Uterus (tissue), 3 donors: ENCODE measurements at regions not wholly inside any gene's neighbourhood (a gene's known extent, or its start where the extent isn't known, plus 50 kb on each side); places are given as distances from the start of the nearest gene placed in this dataset.

ENCODE experiments used
- DNase-seq, 2 donors: peaks; one replicate each; pipeline ENCODE4 v3.0.0-alpha.2; 2019 to 2020
- H3K27ac ChIP-seq, 2 donors: fragments of 200-600 bp; sonication (generic); 1 replicate in 1 of 2; 2 replicates in 1 of 2; pipeline ENCODE4 v1.5.1; 2016 to 2018
- H3K27me3 ChIP-seq, 2 donors: fragments of 200-600 bp; sonication (generic); one replicate each; pipeline ENCODE4 v1.5.1; 2018 to 2019; ENCODE audit warnings: control low read depth in 1 of 2
- H3K36me3 ChIP-seq, 2 donors: fragments of 200-600 bp; sonication (generic); one replicate each; pipeline ENCODE4 v1.5.1; 2019; ENCODE audit warnings: control low read depth in 1 of 2
- H3K4me1 ChIP-seq, 2 donors: fragments of 200-600 bp; sonication (generic); one replicate each; pipeline ENCODE4 v1.5.1; 2018 to 2019; ENCODE audit warnings: control low read depth in 1 of 2
- H3K4me3 ChIP-seq, 2 donors: fragments of 200-600 bp; sonication (generic); 1 replicate in 1 of 2; 2 replicates in 1 of 2; pipeline ENCODE4 v1.5.1; 2018 to 2019; ENCODE audit warnings: mild to moderate bottlenecking in 1 of 2
- H3K9me3 ChIP-seq, 2 donors: fragments of 200-600 bp; sonication (generic); one replicate each; pipeline ENCODE4 v1.5.1; 2019; ENCODE audit warnings: control low read depth in 1 of 2
- CTCF ChIP-seq, 4 experiments: fragments of 200-600 bp in 2 of 4; fragments of 450-650 bp in 2 of 4; sonication (generic) in 2 of 4; IDR thresholded peaks; one replicate each; pipeline ENCODE4 v1.5.1; 2016 to 2019; ENCODE audit warnings: antibody characterized with exemption in 4 of 4, mild to moderate bottlenecking in 2 of 4, moderate library complexity in 1 of 4
- POLR2A ChIP-seq, 2 donors: fragments of 450-650 bp; IDR thresholded peaks; one replicate each; pipeline ENCODE4 v1.6.1; 2016; ENCODE audit warnings: antibody characterized with exemption in 2 of 2, mild to moderate bottlenecking in 1 of 2, moderate library complexity in 1 of 2
- intact Hi-C: fragments of 100-400 bp; cut with DNase I; formaldehyde crosslinking; loops from one replicate; pipeline ENCODE4 v1.15.1; 2023; ENCODE audit warnings: low total_unique reads
- donor health status: DM: yes; HTN: yes; CAD: no.

GRCh38 chr17:72439893-72440502 is 319.2 kb downstream of the SOX9 start:
- intact Hi-C loops = no loop called here
- TF ChIP-seq CTCF (IDR thresholded peaks at IDR 0.05) = no peak
- TF ChIP-seq POLR2A (IDR thresholded peaks at IDR 0.05) = no peak

GRCh38 chr17:72440961-72441360 is 320.1 kb downstream of the SOX9 start:
- no peak for TF ChIP-seq POLR2A (IDR thresholded peaks at IDR 0.05)
- no peak for TF ChIP-seq CTCF (IDR thresholded peaks at IDR 0.05)
- no peaks in the 10 kb centered on the region for H3K9me3 ChIP-seq
- no peaks in the 10 kb centered on the region for H3K36me3 ChIP-seq
- no peaks in the 10 kb centered on the region for H3K27me3 ChIP-seq
- intact Hi-C loops = no loop called here
- H3K4me1 ChIP-seq = no peaks in the 10 kb centered on the region
- no peak for DNase-seq
- H3K4me3 ChIP-seq = no peak overlapping the region
- no peak overlapping the region for H3K27ac ChIP-seq

More at GRCh38 chr17:72439893-72440502, 319.2 kb downstream of the SOX9 start:
- DNase-seq = no peak
- Histone ChIP-seq H3K4me1 (no peaks in the 10 kb centered on the region), H3K9me3 (no peaks in the 10 kb centered on the region), H3K27me3 (no peaks in the 10 kb centered on the region), H3K27ac (no peak overlapping the region), H3K4me3 (no peak overlapping the region), H3K36me3 (no peaks in the 10 kb centered on the region)

- TF ChIP-seq POLR2A (IDR thresholded peaks at IDR 0.05) (no peak), CTCF (IDR thresholded peaks at IDR 0.05) (no peak)
- Histone ChIP-seq H3K36me3 (no peaks in the 10 kb centered on the region), H3K9me3 (no peaks in the 10 kb centered on the region), H3K27ac (no peak overlapping the region), H3K4me1 (no peaks in the 10 kb centered on the region), H3K27me3 (no peaks in the 10 kb centered on the region), H3K4me3 (no peak overlapping the region)
- intact Hi-C loops = no loop called here
- DNase-seq = no peak
These were observed 321.1 kb downstream of the SOX9 start for GRCh38 chr17:72441909-72442308.

GRCh38 chr17:72444517-72445054 is 323.8 kb downstream of the SOX9 start:
- Histone ChIP-seq H3K36me3 (no peaks in the 10 kb centered on the region), H3K4me1 (no peaks in the 10 kb centered on the region), H3K9me3 (no peaks in the 10 kb centered on the region), H3K27ac (no peak overlapping the region), H3K27me3 (no peaks in the 10 kb centered on the region), H3K4me3 (no peak overlapping the region)
- intact Hi-C loops = no loop called here
- no peak for DNase-seq
- TF ChIP-seq CTCF (IDR thresholded peaks at IDR 0.05) (no peak), POLR2A (IDR thresholded peaks at IDR 0.05) (no peak)

- no peak for DNase-seq
- Histone ChIP-seq H3K9me3 (no peaks in the 10 kb centered on the region), H3K27ac (no peak overlapping the region), H3K27me3 (no peaks in the 10 kb centered on the region), H3K4me3 (no peak overlapping the region), H3K4me1 (no peaks in the 10 kb centered on the region), H3K36me3 (no peaks in the 10 kb centered on the region)
- TF ChIP-seq CTCF (IDR thresholded peaks at IDR 0.05) = no peak
- no peak for TF ChIP-seq POLR2A (IDR thresholded peaks at IDR 0.05)
- intact Hi-C loops = no loop called here
These were observed 324.5 kb downstream of the SOX9 start for GRCh38 chr17:72445055-72445991.
